Tibial artery (tissue), 4 donors: ENCODE measurements at regions not wholly inside any gene's neighbourhood (a gene's known extent, or its start where the extent isn't known, plus 50 kb on each side); places are given as distances from the start of the nearest gene placed in this dataset.

Experiments
- DNase-seq, 2 donors: peaks; one replicate each; pipeline ENCODE4 v3.0.0-alpha.2; 2019
- H3K27ac ChIP-seq, 2 donors: fragments of 200-600 bp; sonication (generic) in 1 of 2; 1 replicate in 1 of 2; 2 replicates in 1 of 2; pipeline ENCODE4 v1.5.1; 2018 to 2019; ENCODE audit warnings: mild to moderate bottlenecking in 1 of 2
- H3K27me3 ChIP-seq, 2 donors: fragments of 200-600 bp; sonication (generic) in 1 of 2; one replicate each; pipeline versions ENCODE4 v1.5.1 to v1.6.0; 2016 to 2019
- H3K36me3 ChIP-seq, 3 donors: fragments of 200-600 bp; sonication (generic) in 2 of 3; one replicate each; pipeline ENCODE4 v1.5.1; 2016 to 2019; ENCODE audit warnings: mild to moderate bottlenecking in 2 of 3
- H3K4me1 ChIP-seq, 4 donors: fragments of 200-600 bp; sonication (generic) in 2 of 4; 1 replicate in 3 of 4; 2 replicates in 1 of 4; pipeline ENCODE4 v1.5.1; 2016 to 2019
- H3K4me3 ChIP-seq, 2 donors: fragments of 200-600 bp; sonication (generic) in 1 of 2; 1 replicate in 1 of 2; 2 replicates in 1 of 2; pipeline ENCODE4 v1.5.1; 2018 to 2019; ENCODE audit warnings: mild to moderate bottlenecking in 2 of 2
- H3K9me3 ChIP-seq, 3 donors: fragments of 200-600 bp; sonication (generic) in 1 of 3; one replicate each; pipeline ENCODE4 v1.5.1; 2016 to 2019
- CTCF ChIP-seq, 2 experiments: fragments of 200-600 bp in 1 of 2; fragments of 450-650 bp in 1 of 2; IDR thresholded peaks; one replicate each; pipeline ENCODE4 v1.5.1; 2017 to 2019; ENCODE audit warnings: antibody characterized with exemption in 2 of 2, mild to moderate bottlenecking in 1 of 2, moderate library complexity in 1 of 2
- intact Hi-C: fragments of 100-400 bp; cut with DNase I; formaldehyde crosslinking; loops from one replicate; pipeline ENCODE4 v1.15.0; 2023; ENCODE audit warnings: low total_unique reads

- H3K4me3 ChIP-seq, result no peak overlapping the region
- H3K27ac ChIP-seq, result no peak overlapping the region
- peaks cover 0 to 9% (median 0%) of the 10 kb centered on the region in 4 donors for H3K4me1 ChIP-seq
- no peaks in the 10 kb centered on the region for H3K27me3 ChIP-seq
- no peaks in the 10 kb centered on the region for H3K36me3 ChIP-seq
- H3K9me3 ChIP-seq, result no peaks in the 10 kb centered on the region
- no peak for DNase-seq
- no peak for TF ChIP-seq CTCF (IDR thresholded peaks at IDR 0.05)
- intact Hi-C loops, result no loop called here
Measured at GRCh38 chr5:125525356-125525755, 778.9 kb upstream of the ZNF608 start.

GRCh38 chr5:125526966-125527365, 780.5 kb upstream of the ZNF608 start:
- Histone ChIP-seq H3K9me3 (no peaks in the 10 kb centered on the region), H3K36me3 (no peaks in the 10 kb centered on the region), H3K27ac (no peak overlapping the region), H3K4me3 (no peak overlapping the region), H3K4me1 (peaks cover 0 to 9% (median 0%) of the 10 kb centered on the region in 4 donors), H3K27me3 (no peaks in the 10 kb centered on the region)
- TF ChIP-seq CTCF (IDR thresholded peaks at IDR 0.05), result no peak
- intact Hi-C loops, result no loop called here
- DNase-seq, result no peak

- intact Hi-C loops, result no loop called here
Measured at GRCh38 chr5:125528881-125529280, 782.4 kb upstream of the ZNF608 start.

GRCh38 chr5:125530833-125531615, 784.6 kb upstream of the ZNF608 start:
- TF ChIP-seq CTCF (IDR thresholded peaks at IDR 0.05), result no peak
- Histone ChIP-seq H3K9me3 (no peaks in the 10 kb centered on the region), H3K27ac (no peak overlapping the region), H3K36me3 (no peaks in the 10 kb centered on the region), H3K27me3 (no peaks in the 10 kb centered on the region), H3K4me1 (peaks cover 0 to 9% (median 0%) of the 10 kb centered on the region in 4 donors), H3K4me3 (no peak overlapping the region)
- intact Hi-C loops, result no loop called here
- DNase-seq, result no peak

More at GRCh38 chr5:125528881-125529280, 782.4 kb upstream of the ZNF608 start:
- no peak for DNase-seq
- Histone ChIP-seq H3K9me3 (no peaks in the 10 kb centered on the region), H3K4me1 (peaks cover 0 to 9% (median 0%) of the 10 kb centered on the region in 4 donors), H3K27ac (no peak overlapping the region), H3K4me3 (no peak overlapping the region), H3K36me3 (no peaks in the 10 kb centered on the region), H3K27me3 (no peaks in the 10 kb centered on the region)
- no peak for TF ChIP-seq CTCF (IDR thresholded peaks at IDR 0.05)

GRCh38 chr5:125536095-125536494, 789.7 kb upstream of the ZNF608 start:
- no peak overlapping the region for H3K27ac ChIP-seq
- no peaks in the 10 kb centered on the region for H3K27me3 ChIP-seq
- peaks cover 0 to 13% (median 0%) of the 10 kb centered on the region in 3 donors for H3K9me3 ChIP-seq
- no peak overlapping the region for H3K4me3 ChIP-seq
- H3K4me1 ChIP-seq, result no peaks in the 10 kb centered on the region
- intact Hi-C loops, result no loop called here
- no peak for TF ChIP-seq CTCF (IDR thresholded peaks at IDR 0.05)
- H3K36me3 ChIP-seq, result no peaks in the 10 kb centered on the region
- no peak for DNase-seq
